ENCODE measurements at regions not wholly inside any gene's neighbourhood (a gene's known extent, or its start where the extent isn't known, plus 50 kb on each side); places are given as distances from the start of the nearest gene placed in this dataset.

DNA sequence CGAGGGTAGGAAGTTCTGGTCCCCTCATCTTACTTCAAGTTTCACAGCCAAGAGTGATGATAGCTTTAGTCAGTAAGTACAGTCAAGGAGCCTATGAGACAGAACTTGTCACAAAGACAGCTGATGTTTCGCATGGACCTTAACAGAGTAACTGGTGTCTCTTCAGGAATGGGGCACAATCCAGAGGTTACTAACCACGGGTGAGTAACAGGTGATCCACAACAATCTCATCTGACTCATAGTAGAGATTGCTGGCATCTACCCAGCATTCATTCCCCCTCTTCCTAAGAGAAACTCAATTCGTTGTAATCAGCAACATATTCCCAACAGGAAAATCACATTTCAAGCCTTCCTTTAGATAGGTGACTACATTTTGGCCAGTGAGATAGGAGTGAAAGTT lies 126.7 kb downstream of the SNX18 start:
- Histone ChIP-seq H3K9ac (ENCODE audit: low read depth, low read length) (no peak overlapping the region), H3K4me1 (ENCODE audit: insufficient read depth, low read length) (no peaks in the 10 kb centered on the region), H3K9me3 (ENCODE audit: control insufficient read depth, insufficient read depth, low read length) (no peaks in the 10 kb centered on the region), H3K36me3 (ENCODE audit: insufficient read depth, low read length) (no peaks in the 10 kb centered on the region)

DNA sequence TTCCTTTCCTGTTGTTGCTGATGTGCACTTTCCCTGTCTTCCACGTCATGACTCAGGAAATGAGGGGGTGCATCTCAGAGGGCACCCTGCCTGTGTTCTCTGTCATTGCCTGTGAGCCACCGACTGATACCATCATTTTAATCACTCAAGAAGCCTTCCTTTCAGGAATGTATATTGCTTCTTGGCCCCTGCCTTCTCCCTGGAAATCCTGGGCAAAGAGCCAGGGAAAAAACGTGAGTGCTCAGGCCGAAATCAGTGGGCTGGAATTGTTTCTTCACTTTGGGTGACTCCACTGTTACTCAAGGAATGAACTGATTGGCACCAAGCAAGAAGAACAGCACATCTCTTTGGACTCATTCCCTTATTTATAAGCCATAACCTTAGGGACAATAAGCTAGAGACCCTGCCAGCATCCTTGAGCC lies 126.1 kb downstream of the SNX18 start:
- H3K9ac ChIP-seq (ENCODE audit: low read depth, low read length), result no peak overlapping the region
- H3K36me3 ChIP-seq (ENCODE audit: insufficient read depth, low read length), result no peaks in the 10 kb centered on the region
- no peaks in the 10 kb centered on the region for H3K4me1 ChIP-seq (ENCODE audit: insufficient read depth, low read length)
- no peaks in the 10 kb centered on the region for H3K9me3 ChIP-seq (ENCODE audit: control insufficient read depth, insufficient read depth, low read length)

DNA sequence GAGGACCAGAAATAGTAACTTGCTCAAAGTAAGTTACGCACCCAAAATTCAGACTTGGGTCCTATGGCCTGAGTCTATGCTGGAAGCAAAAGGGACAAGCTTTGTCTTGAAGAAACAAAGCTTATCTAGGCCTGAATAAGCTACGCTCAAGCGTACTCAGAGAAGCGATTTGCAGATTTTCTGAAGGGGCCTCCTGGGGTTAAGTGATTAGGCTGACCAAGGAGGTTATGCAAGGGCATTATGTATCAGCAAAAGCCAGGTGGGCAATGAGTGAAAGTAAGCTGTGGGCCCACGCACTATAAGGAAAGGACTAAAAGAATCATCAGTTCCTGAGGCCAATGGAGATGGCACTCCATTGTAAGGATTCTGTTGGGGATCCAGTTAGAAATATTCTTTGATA lies 122.1 kb downstream of the SNX18 start:
- no peaks in the 10 kb centered on the region; the same call in 1 of the 2 replicates for H3K9me3 ChIP-seq (ENCODE audit: control insufficient read depth, insufficient read depth, low read length)
- H3K9ac ChIP-seq (ENCODE audit: low read depth, low read length), result no peak overlapping the region
- H3K4me1 ChIP-seq (ENCODE audit: insufficient read depth, low read length), result no peaks in the 10 kb centered on the region
- H3K36me3 ChIP-seq (ENCODE audit: insufficient read depth, low read length), result no peaks in the 10 kb centered on the region

DNA sequence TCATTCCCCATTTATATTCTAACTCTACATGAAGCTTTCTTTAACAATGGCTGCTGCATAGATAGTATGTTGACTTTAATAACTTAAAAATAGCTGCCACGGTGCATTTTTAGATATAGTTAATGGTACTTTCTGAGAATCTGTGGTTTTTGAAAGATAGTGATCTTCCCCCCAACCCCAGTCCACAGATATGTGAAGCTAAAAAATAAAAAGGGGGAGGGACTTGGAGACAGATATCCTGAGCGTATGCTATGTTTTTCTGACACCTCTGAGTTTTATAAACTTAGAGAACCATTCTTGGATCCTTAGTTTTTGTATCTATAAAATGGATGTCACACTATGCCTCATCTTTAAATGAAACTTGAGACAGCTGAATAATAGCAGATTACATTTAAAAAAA lies 120.5 kb downstream of the SNX18 start:
- Histone ChIP-seq H3K9ac (ENCODE audit: low read depth, low read length) (no peak overlapping the region), H3K4me1 (ENCODE audit: insufficient read depth, low read length) (no peaks in the 10 kb centered on the region), H3K36me3 (ENCODE audit: insufficient read depth, low read length) (no peaks in the 10 kb centered on the region), H3K9me3 (ENCODE audit: control insufficient read depth, insufficient read depth, low read length) (no peaks in the 10 kb centered on the region; the same call in 1 of the 2 replicates)

DNA sequence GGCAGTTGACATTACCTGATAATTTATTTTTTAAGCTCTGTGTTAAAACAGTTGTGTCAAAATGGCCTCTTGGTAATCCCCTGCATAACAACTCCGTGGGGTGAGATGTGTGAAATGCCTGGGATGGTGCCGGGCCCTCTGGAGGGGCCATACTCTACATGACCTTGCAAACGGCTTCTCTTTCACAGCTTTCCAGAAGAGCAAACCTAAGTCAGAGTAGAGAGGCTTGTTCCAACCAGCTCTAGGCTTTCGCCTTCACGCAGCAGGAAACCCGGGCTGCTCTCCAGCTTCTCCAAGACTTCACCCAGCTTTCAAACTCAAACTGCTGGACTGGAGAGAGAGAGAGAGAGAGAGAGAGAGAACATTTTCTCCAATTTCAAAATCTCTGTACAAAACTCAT lies 120.1 kb downstream of the SNX18 start:
- H3K9ac ChIP-seq (ENCODE audit: low read depth, low read length), result no peak overlapping the region
- no peaks in the 10 kb centered on the region for H3K4me1 ChIP-seq (ENCODE audit: insufficient read depth, low read length)
- no peaks in the 10 kb centered on the region; the same call in 1 of the 2 replicates for H3K9me3 ChIP-seq (ENCODE audit: control insufficient read depth, insufficient read depth, low read length)
- H3K36me3 ChIP-seq (ENCODE audit: insufficient read depth, low read length), result no peaks in the 10 kb centered on the region

DNA sequence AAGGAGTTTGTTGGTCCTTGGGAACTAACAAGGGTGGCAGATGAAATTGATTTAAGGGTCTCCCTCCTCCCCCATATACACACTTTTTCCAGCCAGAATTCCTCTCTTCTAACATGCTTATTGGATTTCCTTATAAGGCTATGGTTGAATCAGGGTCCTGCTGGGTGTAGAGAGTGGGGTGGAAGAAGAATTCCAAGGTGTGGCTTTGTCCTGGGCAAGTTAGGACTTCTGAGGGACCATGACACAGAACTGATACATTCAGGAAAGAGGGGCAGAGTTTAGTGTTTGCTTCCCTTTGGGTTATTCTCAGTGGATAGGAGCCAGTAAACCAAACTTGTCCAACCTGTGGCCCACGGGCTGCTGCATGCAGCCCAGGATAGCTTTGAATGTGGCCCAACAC lies 116.5 kb downstream of the SNX18 start:
- Histone ChIP-seq H3K9ac (ENCODE audit: low read depth, low read length) (no peak overlapping the region), H3K36me3 (ENCODE audit: insufficient read depth, low read length) (no peaks in the 10 kb centered on the region), H3K4me1 (ENCODE audit: insufficient read depth, low read length) (no peaks in the 10 kb centered on the region), H3K9me3 (ENCODE audit: control insufficient read depth, insufficient read depth, low read length) (no peaks in the 10 kb centered on the region; the same call in 1 of the 2 replicates)

DNA sequence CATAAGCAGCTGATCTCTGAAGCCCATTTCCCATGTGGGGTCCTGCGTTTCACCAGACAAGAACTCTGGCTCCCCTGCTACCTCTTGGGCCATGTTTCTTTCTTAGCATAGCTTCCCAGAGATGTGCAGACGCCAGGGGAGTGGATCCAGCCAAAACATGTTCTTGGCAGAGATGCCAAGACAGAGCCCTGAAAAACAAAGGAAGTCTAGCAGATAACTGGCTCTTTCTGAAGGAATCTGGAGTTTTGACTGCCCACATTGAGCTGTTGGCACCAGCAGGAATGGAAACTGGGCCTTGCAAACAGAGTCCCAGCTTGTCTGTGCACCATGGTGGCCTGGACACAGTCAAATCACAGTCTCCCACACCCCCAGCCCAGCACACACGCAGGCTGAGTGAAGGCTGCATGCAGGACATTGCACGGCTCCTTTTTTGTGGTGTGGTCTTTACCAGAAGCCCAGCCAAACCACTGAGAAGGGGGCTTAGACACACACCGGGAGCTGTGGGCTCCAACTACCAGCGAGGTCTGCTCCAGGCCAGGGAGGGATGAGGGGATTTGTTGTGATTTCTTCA lies 114.7 kb downstream of the SNX18 start:
- no peaks in the 10 kb centered on the region for H3K9me3 ChIP-seq (ENCODE audit: control insufficient read depth, insufficient read depth, low read length)
- no peak overlapping the region for H3K9ac ChIP-seq (ENCODE audit: low read depth, low read length)
- no peaks in the 10 kb centered on the region for H3K4me1 ChIP-seq (ENCODE audit: insufficient read depth, low read length)
- H3K36me3 ChIP-seq (ENCODE audit: insufficient read depth, low read length), result no peaks in the 10 kb centered on the region

DNA sequence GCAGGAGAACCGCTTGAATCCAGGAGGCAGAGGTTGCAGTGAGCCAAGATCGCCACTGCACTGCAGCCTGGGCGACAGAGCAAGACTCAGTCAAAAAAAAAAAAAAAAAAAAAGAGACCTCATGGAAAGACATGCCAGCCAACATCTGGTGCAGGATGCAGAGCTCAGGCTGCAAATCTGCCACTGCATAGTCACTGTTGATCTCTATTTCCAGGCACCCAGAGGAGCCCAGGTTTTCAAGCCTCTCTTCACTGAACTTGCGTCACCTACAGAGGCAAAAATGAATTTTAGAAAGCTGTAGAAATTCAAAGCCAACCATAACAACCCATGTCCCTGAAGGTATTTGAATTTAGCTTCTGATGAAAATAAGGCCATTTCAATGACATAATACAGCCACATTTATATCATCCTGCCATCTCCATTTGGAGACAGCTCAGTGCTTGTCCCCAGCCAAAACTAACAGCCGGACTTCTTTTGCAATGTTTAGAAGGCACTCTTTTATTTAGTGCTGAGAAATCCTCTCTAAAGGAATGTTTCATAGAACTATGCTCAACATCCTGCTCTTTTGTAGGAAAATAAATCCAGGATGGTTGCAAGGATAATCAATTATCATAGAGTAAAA lies 113.3 kb downstream of the SNX18 start:
- Histone ChIP-seq H3K36me3 (ENCODE audit: insufficient read depth, low read length) (no peaks in the 10 kb centered on the region), H3K4me1 (ENCODE audit: insufficient read depth, low read length) (no peaks in the 10 kb centered on the region), H3K9me3 (ENCODE audit: control insufficient read depth, insufficient read depth, low read length) (no peaks in the 10 kb centered on the region), H3K9ac (ENCODE audit: low read depth, low read length) (no peak overlapping the region)

DNA sequence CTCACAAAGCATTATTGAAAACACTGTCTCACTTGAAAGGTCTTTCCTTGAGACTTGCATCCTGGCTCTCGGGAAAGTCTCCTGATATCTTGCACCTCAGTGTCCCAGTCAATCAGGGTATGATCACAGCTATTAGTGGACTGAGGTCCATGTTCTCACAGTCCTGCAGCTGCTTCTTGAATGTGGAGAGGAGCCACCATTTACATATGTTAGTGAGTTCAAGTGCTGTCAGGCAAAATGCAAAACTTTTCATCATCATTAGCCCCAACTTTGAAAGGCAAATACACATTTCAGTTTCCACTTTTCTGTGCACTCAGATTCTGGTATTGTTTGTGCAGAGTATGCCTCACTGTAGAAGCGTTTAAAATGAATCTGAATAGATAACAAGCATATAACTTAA lies 111.6 kb downstream of the SNX18 start:
- H3K9me3 ChIP-seq (ENCODE audit: control insufficient read depth, insufficient read depth, low read length), result no peaks in the 10 kb centered on the region
- H3K9ac ChIP-seq (ENCODE audit: low read depth, low read length), result no peak overlapping the region
- no peaks in the 10 kb centered on the region for H3K36me3 ChIP-seq (ENCODE audit: insufficient read depth, low read length)
- no peaks in the 10 kb centered on the region for H3K4me1 ChIP-seq (ENCODE audit: insufficient read depth, low read length)

DNA sequence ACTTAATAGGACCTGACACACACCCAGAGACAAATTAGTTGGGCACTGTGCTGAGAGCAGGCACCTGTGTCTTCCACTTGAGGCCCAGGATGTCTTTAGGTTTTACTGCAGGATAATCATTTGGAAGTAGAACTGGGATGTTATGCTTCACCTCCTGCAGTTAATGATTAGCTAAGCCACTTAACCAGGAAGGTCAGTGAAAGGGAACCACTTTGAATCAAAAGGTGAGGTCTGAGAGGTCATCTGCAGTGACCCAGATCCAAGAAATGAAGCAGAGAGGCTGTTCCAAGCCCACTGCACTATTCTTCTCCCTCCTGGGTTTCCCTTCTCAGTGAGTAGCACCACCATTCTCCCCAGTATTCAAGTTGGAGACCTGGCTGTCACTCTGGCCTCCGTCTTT lies 110.5 kb downstream of the SNX18 start:
- H3K36me3 ChIP-seq (ENCODE audit: insufficient read depth, low read length), result no peaks in the 10 kb centered on the region
- H3K9me3 ChIP-seq (ENCODE audit: control insufficient read depth, insufficient read depth, low read length), result no peaks in the 10 kb centered on the region
- no peak overlapping the region for H3K9ac ChIP-seq (ENCODE audit: low read depth, low read length)
- no peaks in the 10 kb centered on the region for H3K4me1 ChIP-seq (ENCODE audit: insufficient read depth, low read length)

DNA sequence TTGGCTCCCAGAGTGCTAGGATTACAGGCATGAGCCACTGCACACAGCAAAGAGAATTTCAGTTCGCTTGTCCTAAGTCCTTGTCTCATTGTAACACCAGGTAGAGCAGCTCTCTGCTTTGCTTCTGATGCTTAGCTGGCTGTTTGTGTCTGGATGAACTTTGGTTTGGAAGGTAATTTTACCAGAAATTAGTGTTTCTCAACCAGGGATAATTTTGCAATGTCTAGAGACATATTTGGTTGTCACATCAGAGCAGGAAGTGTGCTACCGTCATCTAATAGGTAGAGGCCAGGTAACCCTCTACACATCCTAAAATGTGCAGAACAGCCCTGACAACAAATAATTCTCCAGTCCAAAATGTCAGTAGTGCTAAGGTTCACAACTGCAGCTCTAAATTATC lies 108.8 kb downstream of the SNX18 start:
- Histone ChIP-seq H3K9ac (ENCODE audit: low read depth, low read length) (no peak overlapping the region), H3K9me3 (ENCODE audit: control insufficient read depth, insufficient read depth, low read length) (no peaks in the 10 kb centered on the region), H3K36me3 (ENCODE audit: insufficient read depth, low read length) (no peaks in the 10 kb centered on the region), H3K4me1 (ENCODE audit: insufficient read depth, low read length) (no peaks in the 10 kb centered on the region)

DNA sequence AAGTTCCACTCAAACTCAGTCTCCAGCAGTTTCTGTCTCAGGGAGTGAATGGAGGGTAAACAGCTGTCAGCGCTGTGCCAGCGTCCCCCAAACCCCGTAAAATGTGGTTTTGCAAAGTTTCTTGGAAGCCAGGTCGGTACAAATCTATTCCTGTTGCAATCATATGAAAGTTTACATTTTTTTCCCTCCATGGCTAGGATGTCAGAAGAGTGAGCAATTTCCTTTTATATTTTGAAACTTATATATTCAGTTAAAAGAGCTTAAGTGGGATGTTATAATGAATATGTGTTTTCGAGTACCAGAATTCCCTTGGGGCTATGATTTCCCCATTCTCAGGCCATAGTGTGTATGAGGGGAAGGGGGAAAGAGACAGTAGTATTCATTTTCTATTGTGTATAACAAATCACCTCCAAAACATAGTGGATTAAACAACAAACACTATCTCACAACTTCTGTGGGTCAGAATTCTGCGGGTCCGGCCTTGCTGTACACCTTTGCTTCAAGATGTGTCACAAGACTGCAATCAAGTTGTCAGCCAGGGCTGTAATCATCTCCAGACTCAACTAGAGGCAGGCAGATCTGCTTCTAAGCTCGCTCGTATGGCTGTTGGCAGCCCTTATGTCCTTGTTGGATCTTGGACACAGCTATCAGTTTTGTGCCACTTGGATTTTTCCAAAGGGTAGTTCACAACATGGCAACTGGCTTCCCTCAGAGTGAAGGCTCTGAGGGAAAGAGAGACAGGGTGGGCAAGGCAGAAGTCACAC lies 107.4 kb downstream of the SNX18 start:
- H3K4me1 ChIP-seq (ENCODE audit: insufficient read depth, low read length), result no peaks in the 10 kb centered on the region
- no peak overlapping the region for H3K9ac ChIP-seq (ENCODE audit: low read depth, low read length)
- H3K9me3 ChIP-seq (ENCODE audit: control insufficient read depth, insufficient read depth, low read length), result no peaks in the 10 kb centered on the region
- H3K36me3 ChIP-seq (ENCODE audit: insufficient read depth, low read length), result no peaks in the 10 kb centered on the region

DNA sequence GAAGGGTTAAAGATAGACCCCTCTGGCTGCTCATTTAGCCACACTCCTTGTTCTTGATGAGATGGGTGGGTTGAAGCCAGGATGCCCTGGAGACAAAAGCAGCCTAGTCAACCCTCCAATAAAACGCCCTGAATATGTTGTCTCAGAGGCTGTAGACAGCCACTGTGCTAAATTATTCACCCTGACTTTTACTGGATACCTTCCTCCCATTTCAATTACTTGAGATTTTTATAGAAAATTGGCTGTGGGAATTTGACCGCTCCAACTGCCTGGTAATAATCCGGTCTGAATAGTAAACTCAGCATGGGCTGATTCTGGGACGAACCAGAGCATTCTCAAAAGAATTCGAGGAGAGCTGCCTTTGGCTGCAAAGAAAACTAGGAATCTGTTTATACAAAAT lies 104.2 kb downstream of the SNX18 start:
- H3K4me1 ChIP-seq (ENCODE audit: insufficient read depth, low read length), result no peaks in the 10 kb centered on the region

DNA sequence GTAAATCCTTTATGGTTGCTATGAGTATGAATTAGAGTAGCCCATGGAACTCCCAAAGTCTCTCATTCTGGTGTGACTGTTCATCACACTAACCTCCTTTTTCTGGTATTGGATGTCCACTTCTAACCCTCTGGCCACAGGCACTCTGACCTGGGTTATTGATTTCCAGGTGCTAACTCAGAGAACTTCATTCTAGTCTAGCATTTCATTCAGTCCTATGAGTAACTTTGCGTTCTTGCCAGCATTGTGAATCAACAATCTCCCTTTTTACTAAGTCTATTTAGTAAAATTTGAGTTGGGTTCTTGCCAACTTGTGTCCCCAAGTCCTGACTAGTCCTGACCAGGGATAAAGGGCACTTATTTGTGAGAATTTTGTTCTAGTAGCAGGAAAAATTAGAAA lies 103.5 kb downstream of the SNX18 start:
- H3K36me3 ChIP-seq (ENCODE audit: insufficient read depth, low read length), result no peaks in the 10 kb centered on the region
- no peaks in the 10 kb centered on the region for H3K9me3 ChIP-seq (ENCODE audit: control insufficient read depth, insufficient read depth, low read length)
- no peak overlapping the region for H3K9ac ChIP-seq (ENCODE audit: low read depth, low read length)
- H3K4me1 ChIP-seq (ENCODE audit: insufficient read depth, low read length), result no peaks in the 10 kb centered on the region

More for the DNA sequence above, 104.2 kb downstream of the SNX18 start:
- Histone ChIP-seq H3K9ac (ENCODE audit: low read depth, low read length) (no peak overlapping the region), H3K9me3 (ENCODE audit: control insufficient read depth, insufficient read depth, low read length) (no peaks in the 10 kb centered on the region), H3K36me3 (ENCODE audit: insufficient read depth, low read length) (no peaks in the 10 kb centered on the region)

Measured in ES-I3 (cell line).